Mesendoderm (in vitro differentiated cells): ENCODE measurements at regions not wholly inside any gene's neighbourhood (a gene's known extent, or its start where the extent isn't known, plus 50 kb on each side); places are given as distances from the start of the nearest gene placed in this dataset.

Experiments
- DNase-seq: peaks from one replicate; pipeline ENCODE4 v3.0.0; 2013
- H2AK5ac ChIP-seq: 2 replicates; pipeline ENCODE4 v1.6.1; 2013; ENCODE audit warnings: low read length, inconsistent platforms
- H2BK120ac ChIP-seq: 2 replicates; pipeline ENCODE4 v1.6.1; 2013; ENCODE audit warnings: low read depth, mild to moderate bottlenecking, low read length, moderate library complexity, mixed read lengths
- H2BK15ac ChIP-seq: replicated peaks from 2 replicates; pipeline ENCODE4 v1.6.1; 2013; ENCODE audit warnings: low read depth, mild to moderate bottlenecking, moderate library complexity
- H2BK5ac ChIP-seq: 2 replicates; pipeline ENCODE4 v1.6.1; 2013; ENCODE audit warnings: low read length, inconsistent platforms
- H3K18ac ChIP-seq: 2 replicates; pipeline ENCODE4 v1.6.1; 2013; ENCODE audit warnings: mild to moderate bottlenecking, low read length, mixed read lengths
- H3K23ac ChIP-seq: one replicate; pipeline ENCODE4 v1.6.1; 2013; ENCODE audit warnings: low read length
- H3K27ac ChIP-seq: 2 replicates; pipeline ENCODE4 v1.5.1; 2013; ENCODE audit warnings: low read depth, mild to moderate bottlenecking, inconsistent platforms, low read length, moderate library complexity
- H3K27me3 ChIP-seq: 2 replicates; pipeline ENCODE4 v1.6.1; 2013; ENCODE audit warnings: low read length, control low read depth, mild to moderate bottlenecking, inconsistent platforms; ENCODE audit not compliant: insufficient read depth, poor library complexity
- H3K36me3 ChIP-seq: 2 replicates; pipeline ENCODE4 v1.6.1; 2013; ENCODE audit warnings: low read length, inconsistent platforms; ENCODE audit not compliant: control insufficient read depth, insufficient read depth
- H3K4ac ChIP-seq: one replicate; pipeline ENCODE4 v1.6.1; 2013; ENCODE audit warnings: low read depth, mild to moderate bottlenecking, low read length, moderate library complexity
- H3K4me1 ChIP-seq: 2 replicates; pipeline ENCODE4 v1.6.1; 2013; ENCODE audit warnings: low read depth, low read length, inconsistent platforms; ENCODE audit not compliant: control insufficient read depth
- H3K4me2 ChIP-seq: 2 replicates; pipeline ENCODE4 v1.6.1; 2013; ENCODE audit warnings: low read length
- H3K4me3 ChIP-seq: 2 replicates; pipeline ENCODE4 v1.5.1; 2013; ENCODE audit warnings: mild to moderate bottlenecking, low read length
- H3K56ac ChIP-seq: one replicate; pipeline ENCODE4 v1.6.1; 2013; ENCODE audit warnings: low read length
- H3K79me1 ChIP-seq: 2 replicates; pipeline ENCODE4 v1.6.1; 2013; ENCODE audit warnings: low read length, inconsistent platforms
- H3K79me2 ChIP-seq: 2 replicates; pipeline ENCODE4 v1.6.1; 2013; ENCODE audit warnings: mild to moderate bottlenecking, low read length; ENCODE audit not compliant: control insufficient read depth, insufficient read depth
- H3K9ac ChIP-seq: 2 replicates; pipeline ENCODE4 v1.6.1; 2013; ENCODE audit warnings: low read length, inconsistent platforms
- H4K5ac ChIP-seq: one replicate; pipeline ENCODE4 v1.6.1; 2013; ENCODE audit warnings: low read length
- H4K8ac ChIP-seq: one replicate; pipeline ENCODE4 v1.6.1; 2013; ENCODE audit warnings: low read depth, mild to moderate bottlenecking, control low read depth, low read length, moderate library complexity
- WGBS: extraction: QIAGEN DNeasy Blood & Tissue Kit; methylation state at CpG from one replicate; pipeline ENCODE4 v1.1.7; 2013; ENCODE audit warnings: low lambda C conversion rate, missing lambda C conversion rate; ENCODE audit not compliant: insufficient coverage; ENCODE audit errors: extremely low coverage; 5-methylcytosine and 5-hydroxymethylcytosine counted together

GRCh38 chr12:34356233-34356987, 334.1 kb downstream of the ALG10 start:
- H3K9ac ChIP-seq: no peak overlapping the region
- H2AK5ac ChIP-seq: no peak overlapping the region
- no peak overlapping the region for H3K4ac ChIP-seq
- no peak overlapping the region for H4K8ac ChIP-seq
- no peaks in the 10 kb centered on the region for H3K79me2 ChIP-seq
- no peak overlapping the region for H2BK15ac ChIP-seq
- no peak overlapping the region for H2BK120ac ChIP-seq
- no peak for DNase-seq
- H3K18ac ChIP-seq: no peak overlapping the region
- no CpG with 5 or more reads among the region's 39 CpGs for WGBS
- H3K36me3 ChIP-seq: no peaks in the 10 kb centered on the region
- no peak overlapping the region for H2BK5ac ChIP-seq
- H3K4me2 ChIP-seq: no peak overlapping the region
- H4K5ac ChIP-seq: no peak overlapping the region
- H3K23ac ChIP-seq: no peak overlapping the region
- no peaks in the 10 kb centered on the region for H3K4me1 ChIP-seq
- no peak overlapping the region for H3K56ac ChIP-seq
- no peaks in the 10 kb centered on the region for H3K79me1 ChIP-seq
- H3K27me3 ChIP-seq: no peaks in the 10 kb centered on the region
- no peak overlapping the region for H3K27ac ChIP-seq
- no peak overlapping the region for H3K4me3 ChIP-seq

- WGBS: no CpG with 5 or more reads among the region's 20 CpGs
- no peaks in the 10 kb centered on the region for H3K4me1 ChIP-seq
- H3K18ac ChIP-seq: no peak overlapping the region
- H3K36me3 ChIP-seq: no peaks in the 10 kb centered on the region
- H3K9ac ChIP-seq: no peak overlapping the region
- no peak overlapping the region for H2BK15ac ChIP-seq
- H3K56ac ChIP-seq: no peak overlapping the region
- H2BK5ac ChIP-seq: no peak overlapping the region
- no peak overlapping the region for H4K5ac ChIP-seq
- no peak overlapping the region for H3K4me3 ChIP-seq
- no peak overlapping the region for H3K23ac ChIP-seq
- H3K4me2 ChIP-seq: no peak overlapping the region
- no peak overlapping the region for H3K27ac ChIP-seq
- H3K4ac ChIP-seq: no peak overlapping the region
- H2BK120ac ChIP-seq: no peak overlapping the region
- H3K27me3 ChIP-seq: no peaks in the 10 kb centered on the region
- no peak overlapping the region for H2AK5ac ChIP-seq
- H4K8ac ChIP-seq: no peak overlapping the region
- no peaks in the 10 kb centered on the region for H3K79me1 ChIP-seq
- H3K79me2 ChIP-seq: no peaks in the 10 kb centered on the region
- no peak for DNase-seq
Measured at GRCh38 chr12:34357791-34358190, 335.5 kb downstream of the ALG10 start.

DNA sequence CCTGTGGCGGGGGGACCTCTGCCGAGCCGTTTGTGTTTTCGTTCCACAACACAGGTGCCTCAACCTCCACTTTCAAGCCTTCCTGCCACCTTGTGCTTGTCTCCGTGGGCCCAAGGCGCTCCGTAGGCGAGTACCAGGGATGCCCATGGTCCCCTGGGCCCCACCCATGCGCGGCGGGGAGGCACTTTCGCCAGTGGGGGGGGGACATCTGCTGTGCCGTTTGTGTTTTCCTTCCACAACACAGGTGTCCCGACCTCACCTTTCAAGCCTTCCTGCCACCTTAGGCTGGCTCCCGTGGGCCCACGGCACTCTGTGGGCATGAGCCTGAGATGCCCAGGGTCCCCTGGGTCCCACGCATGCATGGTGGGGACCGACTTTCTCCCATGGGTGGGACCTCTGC, 335.9 kb downstream of the ALG10 start:
- no peaks in the 10 kb centered on the region for H3K36me3 ChIP-seq
- H2BK15ac ChIP-seq: no peak overlapping the region
- no peak overlapping the region for H2BK120ac ChIP-seq
- no peak overlapping the region for H2AK5ac ChIP-seq
- no peak for DNase-seq
- H3K9ac ChIP-seq: no peak overlapping the region
- no peak overlapping the region for H3K56ac ChIP-seq
- H3K4ac ChIP-seq: no peak overlapping the region
- no peak overlapping the region for H2BK5ac ChIP-seq
- WGBS: no CpG with 5 or more reads among the region's 18 CpGs
- no peaks in the 10 kb centered on the region for H3K79me2 ChIP-seq
- H4K5ac ChIP-seq: no peak overlapping the region
- H3K4me1 ChIP-seq: no peaks in the 10 kb centered on the region
- no peaks in the 10 kb centered on the region for H3K79me1 ChIP-seq
- H3K18ac ChIP-seq: no peak overlapping the region
- no peak overlapping the region for H3K23ac ChIP-seq
- no peak overlapping the region for H3K4me3 ChIP-seq
- no peaks in the 10 kb centered on the region for H3K27me3 ChIP-seq
- H4K8ac ChIP-seq: no peak overlapping the region
- no peak overlapping the region for H3K27ac ChIP-seq
- H3K4me2 ChIP-seq: no peak overlapping the region

DNA sequence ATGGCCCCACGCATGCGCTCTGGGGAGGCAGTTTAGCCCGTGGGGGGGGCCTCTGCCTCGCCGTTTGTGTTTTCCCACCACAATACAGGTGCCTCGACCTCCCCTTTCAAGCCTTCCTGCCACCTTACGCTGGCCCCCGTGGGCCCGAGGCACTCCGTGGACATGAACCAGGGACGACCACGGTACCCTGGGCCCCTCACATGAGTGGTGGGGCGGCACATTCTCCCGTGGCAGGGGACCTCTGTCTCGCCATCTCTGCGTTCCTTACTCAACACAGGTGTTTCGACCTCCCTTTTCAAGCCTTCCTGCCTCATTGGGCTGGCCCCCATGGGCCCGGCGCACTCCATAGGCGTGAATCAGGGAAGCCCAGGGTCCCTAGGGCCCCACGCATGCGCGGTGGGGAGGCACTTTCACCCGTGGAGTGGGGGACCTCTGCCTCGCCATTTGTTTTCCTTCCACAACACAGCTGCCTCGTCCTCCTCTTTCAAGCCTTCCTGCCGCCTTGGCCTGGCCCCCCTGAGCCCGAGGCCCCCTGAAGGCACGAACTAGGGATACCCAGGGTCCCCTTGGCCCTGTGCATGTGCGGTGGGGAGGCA, 339.5 kb downstream of the ALG10 start:
- WGBS: no CpG with 5 or more reads among the region's 30 CpGs
- Histone ChIP-seq H2AK5ac (no peak overlapping the region), H2BK120ac (no peak overlapping the region), H3K9ac (no peak overlapping the region), H3K4me3 (no peak overlapping the region), H3K27me3 (no peaks in the 10 kb centered on the region), H3K27ac (no peak overlapping the region), H3K4me1 (no peaks in the 10 kb centered on the region), H3K4ac (no peak overlapping the region), H3K79me2 (no peaks in the 10 kb centered on the region), H3K79me1 (no peaks in the 10 kb centered on the region), H3K4me2 (no peak overlapping the region), H3K18ac (no peak overlapping the region), H4K8ac (no peak overlapping the region), H3K56ac (no peak overlapping the region), H2BK15ac (no peak overlapping the region), H4K5ac (no peak overlapping the region), H2BK5ac (no peak overlapping the region), H3K36me3 (no peaks in the 10 kb centered on the region), H3K23ac (no peak overlapping the region)
- no peak for DNase-seq

DNA sequence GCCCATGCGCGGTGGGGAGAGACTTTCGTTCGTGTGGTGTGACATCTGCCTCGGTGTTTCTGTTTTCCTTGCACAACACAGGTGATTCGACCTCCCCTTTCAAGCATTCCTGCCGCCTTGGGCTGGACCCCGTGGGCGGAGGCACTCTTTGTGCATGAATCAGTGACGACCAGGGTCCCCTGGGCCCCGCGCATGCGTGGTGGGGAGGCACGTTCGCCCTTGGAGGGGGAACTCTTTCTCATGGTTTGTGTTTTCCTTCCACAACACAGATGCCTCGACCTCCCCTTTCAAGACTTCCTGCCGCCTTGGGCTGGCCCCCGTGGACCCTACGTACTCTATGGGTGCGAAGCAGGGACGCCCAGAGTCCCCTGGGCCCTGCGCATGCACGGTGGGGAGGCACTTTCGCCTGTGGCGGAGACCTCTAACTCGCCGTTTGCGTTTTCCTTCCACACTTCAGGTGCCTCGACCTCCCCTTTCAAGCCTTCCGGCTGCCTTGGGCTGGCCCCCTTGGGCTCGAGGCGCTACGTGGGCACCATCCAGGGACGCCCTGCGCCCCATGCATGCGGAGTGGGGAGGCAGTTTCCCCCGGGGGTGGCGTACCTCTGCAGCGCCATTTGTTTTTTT, 340.9 kb downstream of the ALG10 start:
- no peak overlapping the region for H3K4ac ChIP-seq
- H4K5ac ChIP-seq: no peak overlapping the region
- DNase-seq: no peak
- H3K79me2 ChIP-seq: no peaks in the 10 kb centered on the region
- H3K18ac ChIP-seq: no peak overlapping the region
- no peak overlapping the region for H3K23ac ChIP-seq
- H3K27me3 ChIP-seq: no peaks in the 10 kb centered on the region
- H2BK120ac ChIP-seq: no peak overlapping the region
- no peak overlapping the region for H3K27ac ChIP-seq
- no peak overlapping the region for H3K56ac ChIP-seq
- H3K36me3 ChIP-seq: no peaks in the 10 kb centered on the region
- H3K4me2 ChIP-seq: no peak overlapping the region
- no peak overlapping the region for H2BK5ac ChIP-seq
- no peak overlapping the region for H3K4me3 ChIP-seq
- no peak overlapping the region for H2AK5ac ChIP-seq
- H3K4me1 ChIP-seq: no peaks in the 10 kb centered on the region
- no peak overlapping the region for H3K9ac ChIP-seq
- no peaks in the 10 kb centered on the region for H3K79me1 ChIP-seq
- H4K8ac ChIP-seq: no peak overlapping the region
- H2BK15ac ChIP-seq: no peak overlapping the region
- no CpG with 5 or more reads among the region's 39 CpGs for WGBS
